PC-9 (cell line): ENCODE measurements at regions not wholly inside any gene's neighbourhood (a gene's known extent, or its start where the extent isn't known, plus 50 kb on each side); places are given as distances from the start of the nearest gene placed in this dataset.

Experiments
- BruUV-seq: library from RNA; stranded (reverse); fragments of 400-500 nt; replicated peaks from 2 replicates; lab custom pipeline; 2021; lab: Mats Ljungman, UMichigan
- CTCF ChIA-PET: fragments of 300-600 bp; sonication (Branson Sonifier 250); formaldehyde crosslinking; loops from one replicate; lab custom pipeline; 2022; ENCODE audit warnings: antibody characterized with exemption; lab: Charles Lee
- POLR2A ChIA-PET: fragments of 300-600 bp; sonication (Branson Sonifier 250); formaldehyde crosslinking; loops from one replicate; lab custom pipeline; 2022; ENCODE audit warnings: antibody characterized with exemption; ENCODE audit not compliant: unreplicated experiment; lab: Charles Lee
- DNase-seq, 2 experiments: peaks; one replicate each; pipeline versions ENCODE4 v3.0.0 to v3.0.0-alpha.2; 2015 to 2022; ENCODE audit warnings: mixed read lengths in 1 of 2
- H2AFZ ChIP-seq: fragments of 200-600 bp; sonication (generic); 2 replicates; pipeline ENCODE4 v1.8.1; 2017; ENCODE audit warnings: antibody characterized with exemption
- H3F3A ChIP-seq: fragments of 200-600 bp; sonication (generic); 2 replicates; pipeline ENCODE4 v1.8.1; 2017; ENCODE audit warnings: antibody characterized with exemption, mild to moderate bottlenecking, low read depth; ENCODE audit not compliant: insufficient read depth
- H3K27ac ChIP-seq: fragments of 200-600 bp; sonication (generic); 2 replicates; pipeline ENCODE4 v1.6.1; 2016; ENCODE audit warnings: mixed run types
- H3K27me3 ChIP-seq: fragments of 200-600 bp; sonication (generic); 2 replicates; pipeline ENCODE4 v1.6.1; 2016; ENCODE audit warnings: low read depth, mixed run types; ENCODE audit not compliant: insufficient read depth
- H3K36me3 ChIP-seq: fragments of 200-600 bp; sonication (generic); 2 replicates; pipeline ENCODE4 v1.6.1; 2016; ENCODE audit warnings: low read depth, mixed run types
- H3K4me1 ChIP-seq: fragments of 200-600 bp; sonication (generic); replicated peaks from 2 replicates; pipeline ENCODE4 v1.6.1; 2016; ENCODE audit warnings: mixed run types; ENCODE audit not compliant: insufficient read depth
- H3K4me2 ChIP-seq: fragments of 200-600 bp; sonication (generic); 2 replicates; pipeline ENCODE4 v1.6.1; 2017; ENCODE audit warnings: mixed run types
- H3K4me3 ChIP-seq: fragments of 200-600 bp; sonication (generic); 2 replicates; pipeline ENCODE4 v1.6.1; 2016; ENCODE audit warnings: mixed run types
- H3K79me2 ChIP-seq: fragments of 200-600 bp; sonication (generic); 2 replicates; pipeline ENCODE4 v1.6.1; 2017; ENCODE audit warnings: low read depth, mixed run types
- H3K9me2 ChIP-seq: fragments of 200-600 bp; sonication (generic); 2 replicates; pipeline ENCODE4 v1.8.1; 2017; ENCODE audit warnings: mild to moderate bottlenecking; ENCODE audit not compliant: insufficient read depth
- H3K9me3 ChIP-seq: fragments of 200-600 bp; sonication (generic); 2 replicates; pipeline ENCODE4 v1.8.1; 2016; ENCODE audit warnings: low read depth; ENCODE audit not compliant: insufficient read depth
- H4K20me1 ChIP-seq: fragments of 200-600 bp; sonication (generic); 2 replicates; pipeline ENCODE4 v1.8.1; 2017; ENCODE audit not compliant: insufficient read depth
- CTCF ChIP-seq: fragments of 200-600 bp; sonication (generic); conservative IDR thresholded peaks from 2 replicates; pipeline ENCODE4 v1.6.1; 2017; ENCODE audit warnings: mixed run types, antibody characterized with exemption, mild to moderate bottlenecking, moderate library complexity
- EZH2 ChIP-seq: fragments of 200-600 bp; sonication (generic); IDR thresholded peaks from 2 replicates; pipeline ENCODE4 v1.8.0; 2017; ENCODE audit warnings: antibody characterized with exemption, low read depth
- intact Hi-C: fragments of 100-400 bp; cut with micrococcal nuclease; formaldehyde crosslinking; loops from one replicate; pipeline ENCODE4 v1.10.0; 2022; ENCODE audit not compliant: unreplicated experiment

GRCh38 chr4:38461342-38461741 lies 202.7 kb upstream of the KLF3 start:
- H4K20me1 ChIP-seq, result no peaks in the 10 kb centered on the region
- no peak overlapping the region for H3K4me3 ChIP-seq
- BruUV-seq, result no TSS peak
- no peaks in the 10 kb centered on the region for H3K4me1 ChIP-seq
- no peaks in the 10 kb centered on the region for H3F3A ChIP-seq
- CTCF ChIA-PET, result no interaction called here
- intact Hi-C loops, result no loop called here
- POLR2A ChIA-PET, result interaction anchor here (0.7 kb wide), 1 partner anchor 1755 kb away, joined by 5 read pairs; no protein-coding TSS in a partner anchor
- H3K79me2 ChIP-seq, result no peaks in the 10 kb centered on the region
- H3K9me2 ChIP-seq, result no peaks in the 10 kb centered on the region
- TF ChIP-seq EZH2 (no peak), CTCF (no peak)
- H3K9me3 ChIP-seq, result no peaks in the 10 kb centered on the region
- no peaks in the 10 kb centered on the region for H3K36me3 ChIP-seq
- no peak for DNase-seq
- no peak overlapping the region for H3K4me2 ChIP-seq
- H2AFZ ChIP-seq, result no peak overlapping the region
- H3K27me3 ChIP-seq, result no peaks in the 10 kb centered on the region
- H3K27ac ChIP-seq, result no peak overlapping the region

GRCh38 chr4:38462367-38463055 lies 201.5 kb upstream of the KLF3 start:
- H3K4me2 ChIP-seq, result no peak overlapping the region
- no peaks in the 10 kb centered on the region for H3K79me2 ChIP-seq
- H3K4me3 ChIP-seq, result no peak overlapping the region
- TF ChIP-seq CTCF (no peak), EZH2 (no peak)
- no peak overlapping the region for H3K27ac ChIP-seq
- H3K9me3 ChIP-seq, result peaks cover 5% of the 10 kb centered on the region; the same call in 1 of the 2 replicates
- CTCF ChIA-PET, result no interaction called here
- no peaks in the 10 kb centered on the region for H3K27me3 ChIP-seq
- DNase-seq, result peak in 1 of 2 experiments; percentile 4
- POLR2A ChIA-PET, result no interaction called here
- H3K4me1 ChIP-seq, result no peaks in the 10 kb centered on the region
- no peaks in the 10 kb centered on the region for H3F3A ChIP-seq
- no TSS peak for BruUV-seq
- intact Hi-C loops, result no loop called here
- no peak overlapping the region for H2AFZ ChIP-seq
- H3K9me2 ChIP-seq, result no peaks in the 10 kb centered on the region
- H3K36me3 ChIP-seq, result no peaks in the 10 kb centered on the region
- no peaks in the 10 kb centered on the region for H4K20me1 ChIP-seq

- Histone ChIP-seq H3F3A (no peaks in the 10 kb centered on the region), H3K79me2 (no peaks in the 10 kb centered on the region), H3K4me1 (no peaks in the 10 kb centered on the region), H4K20me1 (no peaks in the 10 kb centered on the region), H3K9me3 (peaks cover 5% of the 10 kb centered on the region; the same call in 1 of the 2 replicates), H2AFZ (no peak overlapping the region), H3K36me3 (no peaks in the 10 kb centered on the region), H3K27me3 (no peaks in the 10 kb centered on the region), H3K9me2 (no peaks in the 10 kb centered on the region), H3K4me2 (no peak overlapping the region), H3K27ac (no peak overlapping the region), H3K4me3 (no peak overlapping the region)
- ChIA-PET POLR2A (no interaction called here), CTCF (no interaction called here)
- intact Hi-C loops, result no loop called here
- no TSS peak for BruUV-seq
- no peak for TF ChIP-seq EZH2
- TF ChIP-seq CTCF, result no peak
- no peak for DNase-seq
These were observed 200.6 kb upstream of the KLF3 start for GRCh38 chr4:38463268-38463958.
